ENCODE measurements at regions not wholly inside any gene's neighbourhood (a gene's known extent, or its start where the extent isn't known, plus 50 kb on each side); places are given as distances from the start of the nearest gene placed in this dataset.

DNA sequence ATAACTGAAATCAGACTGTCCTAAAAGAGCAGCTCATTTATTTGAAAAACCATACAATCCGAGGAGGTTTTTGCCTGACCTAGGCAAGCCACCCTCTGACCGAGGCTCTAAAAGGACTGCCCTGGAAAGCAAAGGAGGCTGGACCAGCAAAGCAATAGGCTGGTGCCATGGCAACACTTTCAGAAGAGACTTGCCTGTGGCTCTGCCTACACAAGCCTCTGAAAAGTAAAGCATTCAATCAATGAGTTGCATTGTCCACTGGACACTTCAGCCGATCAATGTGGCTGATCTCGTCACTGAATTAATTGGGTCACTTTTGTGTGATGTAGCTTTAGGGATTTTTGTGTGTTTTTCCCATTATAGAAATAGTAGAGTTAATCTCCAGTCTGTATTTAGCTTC is 99.1 kb upstream of the SEMA6D start:
- TF ChIP-seq, protein P1, sequence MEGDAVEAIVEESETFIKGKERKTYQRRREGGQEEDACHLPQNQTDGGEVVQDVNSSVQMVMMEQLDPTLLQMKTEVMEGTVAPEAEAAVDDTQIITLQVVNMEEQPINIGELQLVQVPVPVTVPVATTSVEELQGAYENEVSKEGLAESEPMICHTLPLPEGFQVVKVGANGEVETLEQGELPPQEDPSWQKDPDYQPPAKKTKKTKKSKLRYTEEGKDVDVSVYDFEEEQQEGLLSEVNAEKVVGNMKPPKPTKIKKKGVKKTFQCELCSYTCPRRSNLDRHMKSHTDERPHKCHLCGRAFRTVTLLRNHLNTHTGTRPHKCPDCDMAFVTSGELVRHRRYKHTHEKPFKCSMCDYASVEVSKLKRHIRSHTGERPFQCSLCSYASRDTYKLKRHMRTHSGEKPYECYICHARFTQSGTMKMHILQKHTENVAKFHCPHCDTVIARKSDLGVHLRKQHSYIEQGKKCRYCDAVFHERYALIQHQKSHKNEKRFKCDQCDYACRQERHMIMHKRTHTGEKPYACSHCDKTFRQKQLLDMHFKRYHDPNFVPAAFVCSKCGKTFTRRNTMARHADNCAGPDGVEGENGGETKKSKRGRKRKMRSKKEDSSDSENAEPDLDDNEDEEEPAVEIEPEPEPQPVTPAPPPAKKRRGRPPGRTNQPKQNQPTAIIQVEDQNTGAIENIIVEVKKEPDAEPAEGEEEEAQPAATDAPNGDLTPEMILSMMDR (IDR thresholded peaks at IDR 0.05 in 2 of 3, conservative IDR thresholded peaks at IDR 0.05 in 1 of 3; ENCODE audit: control insufficient read depth in 2 of 3, extremely low read depth in 1 of 3, insufficient read depth in 1 of 3, low read depth in 3 of 3, low read length in 3 of 3) = no peak
- TF ChIP-seq BRCA1 (IDR thresholded peaks at IDR 0.05; ENCODE audit: low read depth, low read length) = no peak

Measured in GM12878 (cell line).